H1 (cell line): ENCODE measurements at regions not wholly inside any gene's neighbourhood (a gene's known extent, or its start where the extent isn't known, plus 50 kb on each side); places are given as distances from the start of the nearest gene placed in this dataset.
A peak's percentile ranks its signal among the peaks of the same experiment; 100 is the strongest.

Experiments
- CTCF ChIA-PET: fragments of 300-600 bp; sonication (Branson Sonifier 250); formaldehyde crosslinking; loops from one replicate; lab custom pipeline; 2021; ENCODE audit not compliant: partially characterized antibody; lab: Charles Lee
- POLR2A ChIA-PET: fragments of 300-600 bp; sonication (Branson Sonifier 250); formaldehyde crosslinking; loops from one replicate; lab custom pipeline; 2021; ENCODE audit warnings: inconsistent platforms; ENCODE audit not compliant: partially characterized antibody; lab: Charles Lee
- DNase-seq, 2 experiments: peaks; one replicate each; pipeline versions ENCODE4 v3.0.0 to v3.0.0-alpha.2; 2010 to 2022; ENCODE audit warnings: low spot score in 2 of 2, low read depth in 1 of 2, mixed read lengths in 1 of 2
- FAIRE-seq: peaks from 2 replicates; lab custom pipeline; 2011; peaks lifted over from hg19 to GRCh38; lab: Jason Lieb, UNC
- H2AFZ ChIP-seq: 2 replicates; pipeline ENCODE4 v1.8.1; 2012; ENCODE audit warnings: low read length, inconsistent platforms
- H2AK5ac ChIP-seq: 2 replicates; pipeline ENCODE4 v1.6.1; 2013; ENCODE audit warnings: low read depth, low read length
- H2BK120ac ChIP-seq: replicated peaks from 2 replicates; pipeline ENCODE3; 2013; ENCODE audit warnings: low read depth, low read length, inconsistent platforms
- H2BK12ac ChIP-seq: 2 replicates; pipeline ENCODE4 v1.6.1; 2013; ENCODE audit warnings: low read depth, low read length
- H2BK15ac ChIP-seq: 2 replicates; pipeline ENCODE4 v1.6.1; 2013; ENCODE audit warnings: low read length
- H2BK20ac ChIP-seq: 2 replicates; pipeline ENCODE4 v1.6.1; 2013; ENCODE audit warnings: low read length
- H2BK5ac ChIP-seq: 2 replicates; pipeline ENCODE4 v1.6.1; 2013; ENCODE audit warnings: low read depth, low read length
- H3K14ac ChIP-seq: 2 replicates; pipeline ENCODE4 v1.6.1; 2013; ENCODE audit warnings: inconsistent platforms; ENCODE audit not compliant: insufficient read length
- H3K18ac ChIP-seq: 2 replicates; pipeline ENCODE4 v1.6.1; 2013; ENCODE audit warnings: low read length; ENCODE audit errors: extremely low read depth
- H3K23ac ChIP-seq: 2 replicates; pipeline ENCODE4 v1.6.1; 2013; ENCODE audit warnings: inconsistent platforms; ENCODE audit not compliant: insufficient read length
- H3K23me2 ChIP-seq: 2 replicates; pipeline ENCODE4 v1.6.1; 2013; ENCODE audit warnings: low read depth, low read length
- H3K27ac ChIP-seq: 2 replicates; pipeline ENCODE4 v1.6.1; 2011; ENCODE audit warnings: low read depth, low read length, inconsistent platforms
- H3K27me3 ChIP-seq, 4 experiments: replicated peaks in 1 of 4; 1 replicate in 1 of 4; 2 replicates in 3 of 4; pipeline versions ENCODE4 v1.6.1 to v1.8.1; 2011 to 2013; ENCODE audit warnings: low read length in 3 of 4, mild to moderate bottlenecking in 3 of 4, inconsistent platforms in 2 of 4, mixed read lengths in 2 of 4, moderate library complexity in 1 of 4; ENCODE audit not compliant: control insufficient read depth in 3 of 4, insufficient read depth in 3 of 4; ENCODE audit errors: extremely low read depth in 1 of 4
- H3K36me3 ChIP-seq, 4 experiments: 2 replicates each; pipeline versions ENCODE4 v1.6.1 to v1.8.1; 2011 to 2013; ENCODE audit warnings: mild to moderate bottlenecking in 4 of 4, low read length in 3 of 4, moderate library complexity in 2 of 4, control low read depth in 1 of 4, inconsistent platforms in 1 of 4; ENCODE audit not compliant: insufficient read depth in 4 of 4, control insufficient read depth in 2 of 4
- H3K4ac ChIP-seq: replicated peaks from 2 replicates; pipeline ENCODE3; 2013; ENCODE audit warnings: low read length, low read depth, mixed read lengths, inconsistent platforms; ENCODE audit not compliant: insufficient read length
- H3K4me1 ChIP-seq, 4 experiments: replicated peaks in 1 of 4; 1 replicate in 1 of 4; 2 replicates in 3 of 4; pipeline versions ENCODE4 v1.6.1 to v1.8.1; 2011 to 2013; ENCODE audit warnings: low read length in 3 of 4, inconsistent platforms in 2 of 4, mixed read lengths in 1 of 4; ENCODE audit not compliant: insufficient read depth in 4 of 4, control insufficient read depth in 3 of 4
- H3K4me2 ChIP-seq, 2 experiments: 2 replicates each; pipeline versions ENCODE4 v1.6.1 to v1.8.1; 2011 to 2013; ENCODE audit warnings: low read depth in 2 of 2, low read length in 2 of 2, control low read depth in 1 of 2, inconsistent platforms in 1 of 2, mild to moderate bottlenecking in 1 of 2; ENCODE audit not compliant: insufficient read depth in 1 of 2
- H3K4me3 ChIP-seq, 4 experiments: fragments of 200-600, 300-600 bp in 1 of 4; sonication (generic), shearing (Covaris generic), sonication (Bioruptor Twin) in 1 of 4; 2 replicates each; pipeline versions ENCODE4 v1.5.1 to v1.8.1; 2011 to 2016; ENCODE audit warnings: low read length in 4 of 4, low read depth in 3 of 4, control low read depth in 2 of 4, inconsistent platforms in 2 of 4, mild to moderate bottlenecking in 2 of 4, mixed read lengths in 1 of 4, moderate library complexity in 1 of 4; ENCODE audit not compliant: insufficient read depth in 2 of 4; ENCODE audit errors: extremely low read depth in 1 of 4
- H3K56ac ChIP-seq: replicated peaks from 2 replicates; pipeline ENCODE3; 2013; ENCODE audit warnings: low read depth, mild to moderate bottlenecking, mixed read lengths, low read length, inconsistent platforms; ENCODE audit not compliant: insufficient read length
- H3K79me1 ChIP-seq: 2 replicates; pipeline ENCODE4 v1.6.1; 2013; ENCODE audit warnings: low read depth, low read length, control low read depth
- H3K79me2 ChIP-seq, 2 experiments: 2 replicates each; pipeline versions ENCODE4 v1.6.1 to v1.8.1; 2012 to 2013; ENCODE audit warnings: low read length in 2 of 2, mild to moderate bottlenecking in 2 of 2, inconsistent platforms in 1 of 2; ENCODE audit not compliant: insufficient read depth in 2 of 2, control insufficient read depth in 1 of 2
- H3K9ac ChIP-seq, 4 experiments: replicated peaks in 1 of 4; 1 replicate in 1 of 4; 2 replicates in 3 of 4; pipeline versions ENCODE4 v1.6.1 to v1.8.1; 2011 to 2013; ENCODE audit warnings: low read depth in 3 of 4, low read length in 3 of 4, control low read depth in 2 of 4, mild to moderate bottlenecking in 2 of 4, moderate library complexity in 2 of 4, inconsistent platforms in 1 of 4; ENCODE audit errors: extremely low read depth in 1 of 4
- H3K9me3 ChIP-seq, 2 experiments: 2 replicates each; pipeline versions ENCODE4 v1.6.1 to v1.8.1; 2012 to 2013; ENCODE audit warnings: mild to moderate bottlenecking in 2 of 2, moderate library complexity in 2 of 2, control low read depth in 1 of 2, inconsistent platforms in 1 of 2, low read depth in 1 of 2, low read length in 1 of 2, mixed read lengths in 1 of 2; ENCODE audit not compliant: insufficient read depth in 2 of 2
- H4K20me1 ChIP-seq, 2 experiments: replicated peaks in 1 of 2; 2 replicates each; pipeline versions ENCODE3 to v1.8.1; 2011 to 2013; ENCODE audit warnings: inconsistent platforms in 2 of 2, low read length in 2 of 2, mild to moderate bottlenecking in 1 of 2; ENCODE audit not compliant: insufficient read depth in 2 of 2, control insufficient read depth in 1 of 2
- H4K5ac ChIP-seq: 2 replicates; pipeline ENCODE4 v1.6.1; 2013; ENCODE audit warnings: low read length, low read depth, mixed read lengths, inconsistent platforms; ENCODE audit not compliant: insufficient read length
- H4K8ac ChIP-seq: 2 replicates; pipeline ENCODE4 v1.8.0; 2013; ENCODE audit warnings: mild to moderate bottlenecking, moderate library complexity, low read length, inconsistent platforms; ENCODE audit not compliant: insufficient read depth; ENCODE audit errors: extremely low read depth
- H4K91ac ChIP-seq: replicated peaks from 2 replicates; pipeline ENCODE3; 2013; ENCODE audit warnings: low read length, mixed read lengths, inconsistent platforms; ENCODE audit not compliant: insufficient read length
- KDM5A ChIP-seq: fragments of 200-600 bp; IDR thresholded peaks from 2 replicates; pipeline ENCODE4 v1.7.1; 2012; ENCODE audit warnings: mild to moderate bottlenecking, low read length, inconsistent platforms, mixed read lengths
- WGBS, 2 experiments: shearing (Covaris generic) in 1 of 2; methylation state at CpG; one replicate each; pipeline versions ENCODE4 v1.1.6 to v1.1.7; 2013 to 2015; ENCODE audit warnings: low lambda C conversion rate in 2 of 2, mixed read lengths in 2 of 2, inconsistent platforms in 1 of 2, low coverage in 1 of 2, missing lambda C conversion rate in 1 of 2; ENCODE audit not compliant: insufficient replicate concordance in 2 of 2, insufficient coverage in 1 of 2, insufficient read length in 1 of 2; ENCODE audit errors: extremely low coverage in 1 of 2, missing lambda C conversion rate in 1 of 2; 5-methylcytosine and 5-hydroxymethylcytosine counted together
- TF ChIP-seq, protein P1 (sequence below), 3 experiments: IDR thresholded peaks; 1 replicate in 2 of 3; 2 replicates in 1 of 3; pipeline versions ENCODE4 v1.5.1 to v1.6.1; 2011; ENCODE audit warnings: low read length in 3 of 3, mild to moderate bottlenecking in 3 of 3, inconsistent platforms in 2 of 3, low read depth in 1 of 3, moderate library complexity in 1 of 3; ENCODE audit not compliant: insufficient read depth in 1 of 3; ENCODE audit errors: control extremely low read depth in 1 of 3

DNA sequence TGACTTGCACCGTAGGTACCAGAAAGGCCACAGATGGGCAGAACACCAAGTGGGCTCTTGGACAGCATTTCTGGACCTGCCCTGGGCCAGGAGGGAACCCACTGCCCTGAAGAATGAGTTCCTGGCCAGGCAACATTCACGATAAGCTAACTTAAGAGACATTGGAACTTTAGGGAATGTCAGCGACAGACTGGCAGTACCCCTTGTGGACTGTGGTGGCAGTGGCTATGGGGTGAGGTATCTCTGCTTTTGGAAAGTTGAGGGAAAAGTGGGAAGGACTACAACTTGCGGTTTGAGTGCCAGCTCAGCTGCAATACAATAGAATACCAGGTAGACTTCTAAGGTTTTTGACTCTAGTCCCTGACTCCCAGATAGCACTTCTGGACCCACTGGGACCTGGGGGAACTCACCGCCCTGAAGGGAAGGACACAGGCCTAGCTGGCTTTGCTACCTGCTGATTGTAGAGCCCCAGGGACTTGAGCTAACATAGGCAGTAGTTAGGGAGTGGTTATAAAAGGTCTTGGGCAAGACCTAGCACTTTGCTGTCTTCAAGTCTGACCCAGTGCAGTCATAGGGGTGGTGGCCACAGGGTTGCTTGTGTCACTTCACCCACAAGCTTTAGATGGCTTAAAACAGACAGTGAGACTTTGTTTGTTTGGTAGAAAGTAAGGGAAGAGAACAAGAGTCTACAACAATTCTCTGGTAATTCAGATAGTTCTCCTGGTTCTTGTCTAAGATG lies 617.6 kb downstream of the COL12A1 start:
- H3K9ac ChIP-seq, result no peak overlapping the region
- no peak overlapping the region for H2BK5ac ChIP-seq
- H3K18ac ChIP-seq, result no peak overlapping the region
- no peaks in the 10 kb centered on the region for H3K79me1 ChIP-seq
- WGBS, 2 experiments, result 95% methylated on average over 5 of the region's 5 CpGs; no CpG with 5 or more reads in 1 of the 2 experiments
- no peaks in the 10 kb centered on the region for H3K27me3 ChIP-seq
- H2BK20ac ChIP-seq, result no peak overlapping the region
- no peak overlapping the region for H3K4me2 ChIP-seq
- H3K23me2 ChIP-seq, result no peaks in the 10 kb centered on the region
- no peak overlapping the region for H3K56ac ChIP-seq
- no peak overlapping the region for H3K14ac ChIP-seq
- no peak overlapping the region for H4K8ac ChIP-seq
- no peaks in the 10 kb centered on the region; a peak in 1 of 8 replicates for H3K36me3 ChIP-seq
- FAIRE-seq (no peak), DNase-seq (no peak)
- H2BK120ac ChIP-seq, result no peak overlapping the region
- no peaks in the 10 kb centered on the region for H4K20me1 ChIP-seq
- TF ChIP-seq, protein P1, sequence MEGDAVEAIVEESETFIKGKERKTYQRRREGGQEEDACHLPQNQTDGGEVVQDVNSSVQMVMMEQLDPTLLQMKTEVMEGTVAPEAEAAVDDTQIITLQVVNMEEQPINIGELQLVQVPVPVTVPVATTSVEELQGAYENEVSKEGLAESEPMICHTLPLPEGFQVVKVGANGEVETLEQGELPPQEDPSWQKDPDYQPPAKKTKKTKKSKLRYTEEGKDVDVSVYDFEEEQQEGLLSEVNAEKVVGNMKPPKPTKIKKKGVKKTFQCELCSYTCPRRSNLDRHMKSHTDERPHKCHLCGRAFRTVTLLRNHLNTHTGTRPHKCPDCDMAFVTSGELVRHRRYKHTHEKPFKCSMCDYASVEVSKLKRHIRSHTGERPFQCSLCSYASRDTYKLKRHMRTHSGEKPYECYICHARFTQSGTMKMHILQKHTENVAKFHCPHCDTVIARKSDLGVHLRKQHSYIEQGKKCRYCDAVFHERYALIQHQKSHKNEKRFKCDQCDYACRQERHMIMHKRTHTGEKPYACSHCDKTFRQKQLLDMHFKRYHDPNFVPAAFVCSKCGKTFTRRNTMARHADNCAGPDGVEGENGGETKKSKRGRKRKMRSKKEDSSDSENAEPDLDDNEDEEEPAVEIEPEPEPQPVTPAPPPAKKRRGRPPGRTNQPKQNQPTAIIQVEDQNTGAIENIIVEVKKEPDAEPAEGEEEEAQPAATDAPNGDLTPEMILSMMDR (IDR thresholded peaks at IDR 0.05; ENCODE audit: control extremely low read depth in 1 of 3, insufficient read depth in 1 of 3, low read depth in 1 of 3, low read length in 3 of 3), result peak in 2 of 3 experiments; percentile 11 to 29; a peak in 2 of 4 replicates
- no peak for TF ChIP-seq KDM5A
- H3K4me1 ChIP-seq, result no peaks in the 10 kb centered on the region
- no peak overlapping the region for H4K5ac ChIP-seq
- no peaks in the 10 kb centered on the region for H3K9me3 ChIP-seq
- H2BK15ac ChIP-seq, result no peak overlapping the region
- ChIA-PET CTCF (interaction anchor here (0.6 to 1.9 kb wide), 4 partner anchors 11 to 498 kb away, joined by 3 to 7 read pairs (median 3); no protein-coding TSS in a partner anchor), POLR2A (no interaction called here)
- H2AFZ ChIP-seq, result no peak overlapping the region
- no peak overlapping the region for H4K91ac ChIP-seq
- H2BK12ac ChIP-seq, result no peak overlapping the region
- no peak overlapping the region for H3K23ac ChIP-seq
- no peak overlapping the region for H3K27ac ChIP-seq
- H3K4me3 ChIP-seq, result no peak overlapping the region
- no peaks in the 10 kb centered on the region for H3K79me2 ChIP-seq
- H3K4ac ChIP-seq, result no peak overlapping the region
- H2AK5ac ChIP-seq, result no peak overlapping the region
